ENCODE measurements at regions not wholly inside any gene's neighbourhood (a gene's known extent, or its start where the extent isn't known, plus 50 kb on each side); places are given as distances from the start of the nearest gene placed in this dataset.

DNA sequence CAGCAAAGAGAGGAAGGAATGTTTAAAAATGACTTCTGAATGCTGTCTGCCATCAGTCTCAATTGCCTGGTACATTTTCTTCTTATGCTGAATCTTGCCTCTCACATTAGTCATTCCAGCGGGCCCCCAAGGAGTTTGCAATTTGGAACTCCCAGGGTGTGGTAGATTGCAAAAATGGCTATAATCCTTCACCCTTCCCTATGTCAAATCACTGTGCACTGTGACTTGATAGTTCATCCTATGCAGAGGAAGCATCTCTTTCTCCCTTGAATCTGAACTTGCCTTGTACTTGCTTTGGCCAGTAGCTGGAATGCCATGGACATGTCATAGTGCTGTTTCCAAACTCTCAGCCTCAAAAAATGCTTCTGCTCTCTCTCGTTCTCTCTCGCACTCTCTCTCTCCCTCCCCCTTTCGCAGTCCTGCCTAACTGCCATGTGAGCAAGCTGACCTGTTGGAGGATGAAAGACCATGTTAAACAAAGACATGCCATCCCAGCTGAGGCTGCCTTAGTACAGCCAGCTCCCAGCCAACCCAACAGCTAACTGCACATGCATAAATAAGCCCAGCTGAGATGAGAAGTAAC lies 284.0 kb upstream of the TLE4 start:
- DNase-seq (ENCODE audit: low read depth in 2 of 2, low spot score in 1 of 2) = no peak

DNA sequence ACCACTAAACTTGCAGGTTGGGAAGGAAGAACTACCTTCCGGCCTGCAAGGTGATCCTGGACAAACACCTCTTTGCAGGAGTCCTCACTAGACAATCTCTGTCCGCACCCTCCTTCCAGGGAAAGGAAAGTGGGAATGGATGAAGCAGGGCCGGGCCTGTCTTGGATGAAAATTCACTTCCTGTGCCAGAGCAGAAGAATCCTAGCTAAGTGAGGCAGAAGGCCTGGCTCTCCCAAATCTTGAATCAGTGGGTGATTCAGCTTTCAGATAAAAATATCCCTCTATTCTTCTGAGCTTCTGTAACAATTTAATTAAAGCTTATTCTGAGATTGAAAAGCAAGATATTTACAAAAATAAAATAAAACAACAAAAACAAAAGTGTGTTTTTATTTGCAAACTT lies 281.9 kb upstream of the TLE4 start:
- DNase-seq (ENCODE audit: low read depth in 2 of 2, low spot score in 1 of 2) = no peak

DNA sequence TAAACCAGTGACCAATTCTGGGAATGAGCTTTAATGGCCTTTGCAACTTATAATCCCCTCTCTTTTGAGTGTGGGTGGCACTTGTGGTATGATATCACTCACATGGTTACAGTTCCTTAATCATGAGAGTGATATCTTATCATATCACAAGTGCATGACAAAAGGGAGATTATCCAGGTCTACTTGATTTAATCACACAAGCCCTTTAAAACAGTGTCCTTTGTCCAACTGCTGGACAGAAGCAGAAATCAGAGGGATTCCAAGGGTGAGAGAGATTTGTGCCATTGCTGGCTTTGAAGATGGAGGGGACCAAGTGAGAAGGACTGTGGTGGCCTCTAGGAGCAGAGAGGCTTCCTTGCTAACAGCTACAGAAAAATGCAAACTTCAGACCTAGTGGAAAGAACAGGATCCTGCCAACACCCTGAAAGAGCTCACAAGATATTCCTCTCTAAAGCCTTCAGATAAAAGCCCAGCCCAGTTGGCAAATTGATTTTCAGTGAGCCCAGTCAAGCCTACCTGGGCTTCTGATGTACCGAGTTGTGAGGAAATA lies 279.0 kb upstream of the TLE4 start:
- DNase-seq (ENCODE audit: low read depth in 2 of 2, low spot score in 1 of 2) = no peak

DNA sequence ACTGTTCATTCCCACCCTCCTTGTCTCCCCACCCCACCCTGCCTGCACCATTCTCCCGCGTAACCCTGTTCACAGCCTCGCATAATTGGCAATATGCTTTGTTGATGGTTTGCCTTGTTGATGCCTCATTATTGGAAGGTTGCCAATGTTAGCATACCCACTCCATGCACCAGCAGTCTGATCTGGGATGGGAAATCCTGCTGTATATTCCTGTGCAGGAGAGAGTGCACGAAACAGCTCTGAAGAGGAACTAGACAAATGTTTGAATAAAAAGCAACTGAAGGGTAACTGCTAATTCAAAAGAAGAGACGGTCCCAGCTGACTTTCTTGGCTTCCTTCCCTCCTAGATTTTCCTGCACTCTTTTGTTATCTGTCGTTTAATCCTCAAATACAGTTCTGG lies 271.7 kb upstream of the TLE4 start:
- DNase-seq (ENCODE audit: low read depth in 2 of 2, low spot score in 1 of 2) = no peak

DNA sequence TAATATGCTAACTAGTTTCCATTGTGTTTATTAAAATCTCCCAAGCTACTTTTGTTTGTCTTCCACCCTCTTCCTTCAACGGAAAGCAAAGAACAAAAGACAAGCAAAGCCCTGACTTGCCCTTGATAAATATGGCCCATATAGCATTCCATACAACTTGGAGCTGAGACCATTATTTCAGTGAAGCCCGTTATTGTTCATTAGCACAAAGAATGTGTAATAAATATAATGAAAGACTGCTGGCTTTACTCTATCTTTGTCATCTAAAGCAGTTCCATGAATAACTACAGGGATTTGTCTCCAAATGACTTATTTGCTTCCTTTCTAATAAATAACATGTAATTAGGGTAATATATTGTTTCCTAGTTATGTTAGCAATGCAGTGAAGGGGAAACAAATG lies 270.7 kb upstream of the TLE4 start:
- DNase-seq (ENCODE audit: low read depth in 2 of 2, low spot score in 1 of 2) = no peak

DNA sequence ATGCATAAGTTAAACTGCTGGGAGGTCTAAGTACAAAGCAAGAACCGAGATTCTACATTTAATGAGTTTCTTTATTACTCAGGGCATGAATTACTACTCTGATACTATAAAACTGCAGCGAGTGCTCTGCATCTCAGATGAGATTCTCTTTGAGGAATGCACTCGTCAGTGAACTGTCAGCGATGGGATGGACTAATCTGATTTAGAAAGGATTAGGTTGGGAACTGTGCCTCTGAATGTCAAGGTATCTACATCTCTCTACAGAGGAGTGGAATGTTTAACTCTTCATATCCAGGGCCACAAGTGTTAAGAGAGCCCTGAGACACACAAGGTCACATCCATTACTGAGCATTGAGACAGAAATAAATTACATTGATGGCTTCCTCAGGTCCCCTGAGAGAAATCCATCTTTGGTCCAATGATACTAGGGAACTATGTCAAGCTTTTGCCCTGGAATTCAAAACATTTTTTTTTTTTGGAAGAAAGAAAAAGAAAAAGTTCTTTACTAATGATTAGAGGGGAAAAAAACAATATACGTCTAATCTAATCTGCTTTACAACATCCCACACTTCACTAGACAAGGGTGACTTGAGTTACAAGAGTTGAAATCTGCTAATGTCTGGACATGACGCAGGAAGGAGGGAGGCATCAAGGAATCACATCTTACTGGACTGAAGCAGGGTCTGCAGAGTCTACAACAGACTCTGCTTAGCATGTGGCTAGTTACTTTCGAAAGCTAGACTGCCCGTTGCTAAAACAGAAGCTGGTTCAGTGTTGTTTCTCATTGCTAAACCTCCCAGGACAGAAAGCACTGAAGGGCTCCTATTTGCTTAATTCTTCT lies 270.0 kb upstream of the TLE4 start:
- DNase-seq (ENCODE audit: low read depth in 2 of 2, low spot score in 1 of 2) = no peak

DNA sequence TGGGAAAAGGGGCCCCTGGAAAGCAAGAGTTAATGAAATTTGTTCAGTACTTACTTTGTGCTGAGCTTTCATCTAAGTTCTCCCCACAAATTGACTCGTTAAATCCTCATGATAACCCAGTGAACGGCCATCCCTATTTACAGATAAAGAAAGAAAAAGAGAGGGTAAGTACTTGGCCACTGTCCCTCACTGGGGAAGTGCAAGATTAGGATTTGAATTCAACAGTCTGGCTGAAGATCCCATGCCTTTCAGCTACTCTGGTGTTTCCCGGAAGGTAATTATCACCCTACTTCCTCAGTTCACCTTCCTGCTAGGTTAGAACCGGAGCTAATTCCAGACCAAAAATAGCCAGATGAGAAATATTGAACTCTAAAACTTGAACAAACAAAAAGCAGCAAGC lies 269.2 kb upstream of the TLE4 start:
- DNase-seq (ENCODE audit: low read depth in 2 of 2, low spot score in 1 of 2) = no peak

DNA sequence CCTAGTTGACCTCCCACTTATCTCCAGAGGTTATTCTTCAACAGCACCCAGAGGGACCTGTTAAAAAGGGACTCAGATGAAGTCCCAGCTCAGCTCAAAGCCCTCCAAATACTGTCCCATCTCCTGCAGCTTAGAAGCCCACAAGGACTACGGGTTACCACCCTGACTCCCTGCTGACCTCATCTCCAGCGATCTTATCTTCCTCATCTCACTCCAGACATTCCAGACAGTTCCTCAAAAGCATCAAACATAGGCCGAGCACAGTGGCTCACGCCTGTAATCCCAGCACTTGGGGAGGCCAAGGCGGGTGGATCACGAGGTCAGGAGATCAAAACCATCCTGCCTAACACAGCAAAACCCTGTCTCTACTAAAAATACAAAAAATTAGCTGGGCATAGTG lies 263.8 kb upstream of the TLE4 start:
- DNase-seq (ENCODE audit: low read depth in 2 of 2, low spot score in 1 of 2) = no peak

DNA sequence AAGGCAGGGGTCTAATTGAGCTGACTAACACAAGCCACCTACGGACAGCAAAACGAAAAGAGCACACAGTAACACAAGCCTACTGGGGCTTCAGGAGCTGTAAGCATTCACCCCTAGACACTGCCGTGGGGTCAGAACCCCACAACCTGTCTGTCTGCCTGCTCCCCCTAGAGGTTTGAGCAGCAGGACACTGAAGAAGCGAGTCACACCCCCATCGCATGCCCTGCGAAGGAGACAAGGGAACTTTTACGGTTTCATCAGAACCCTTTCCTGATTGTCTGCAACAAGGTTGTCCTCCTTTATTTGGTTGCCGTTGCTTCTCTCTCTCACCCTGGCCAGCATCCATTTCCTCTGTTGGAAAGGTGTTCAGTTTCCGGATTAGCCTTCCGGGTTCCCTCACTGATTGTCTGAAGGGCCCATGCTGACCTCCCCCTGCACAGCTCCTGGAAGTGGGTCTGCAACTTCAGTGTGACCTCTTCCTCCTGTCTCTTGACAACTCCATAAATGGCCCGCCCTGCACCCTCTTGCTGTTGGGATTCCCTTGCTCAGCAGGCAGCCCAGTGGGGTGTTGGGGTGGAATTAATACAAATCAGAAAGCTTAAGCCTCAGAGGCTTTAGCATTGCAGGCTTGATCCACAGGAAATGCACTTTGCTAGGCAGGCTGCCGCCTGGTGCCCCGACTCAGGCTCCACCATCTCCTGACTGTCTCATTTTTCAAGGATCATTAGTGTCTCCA lies 258.9 kb upstream of the TLE4 start:
- no peak for DNase-seq (ENCODE audit: low read depth in 2 of 2, low spot score in 1 of 2)

DNA sequence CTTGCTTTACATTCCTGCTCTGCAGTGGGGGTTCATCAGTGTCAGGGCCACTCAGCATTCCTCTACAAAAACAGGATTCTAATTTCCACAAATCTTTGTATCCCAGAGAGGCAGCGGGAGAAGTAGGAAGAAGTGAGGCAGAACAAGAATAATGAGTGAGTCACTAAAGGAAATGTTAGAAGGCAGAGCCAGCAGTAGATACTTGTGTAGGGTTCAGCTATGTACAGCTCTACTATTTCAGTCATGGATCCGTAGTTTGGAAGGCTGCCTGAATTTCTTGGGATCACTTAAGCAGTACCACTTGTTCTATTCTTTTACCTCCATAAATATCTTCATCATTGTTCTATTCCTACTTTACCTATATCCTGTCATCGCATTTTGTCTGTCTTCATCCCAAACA lies 246.3 kb upstream of the TLE4 start:
- DNase-seq (ENCODE audit: low read depth in 2 of 2, low spot score in 1 of 2) = no peak

DNA sequence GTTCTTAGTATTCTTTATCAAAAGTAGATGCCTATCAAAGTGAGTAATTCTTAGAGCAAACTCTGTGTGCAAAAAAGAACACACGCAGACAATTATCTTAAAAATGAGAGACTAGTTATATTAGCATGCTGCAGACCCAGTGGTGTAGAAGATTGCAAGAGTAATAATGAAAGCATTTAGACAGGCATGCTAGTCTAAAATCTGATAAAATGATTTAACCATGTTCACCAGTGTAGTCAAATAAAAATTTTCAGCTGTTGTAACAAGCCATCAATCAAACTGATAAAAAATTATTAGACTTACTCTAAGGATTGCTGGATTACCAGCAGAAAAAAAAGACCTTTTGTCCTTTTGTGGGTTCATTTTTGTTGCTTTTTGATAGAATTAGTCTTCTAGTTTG lies 241.9 kb upstream of the TLE4 start:
- no peak for DNase-seq (ENCODE audit: low read depth in 2 of 2, low spot score in 1 of 2)

DNA sequence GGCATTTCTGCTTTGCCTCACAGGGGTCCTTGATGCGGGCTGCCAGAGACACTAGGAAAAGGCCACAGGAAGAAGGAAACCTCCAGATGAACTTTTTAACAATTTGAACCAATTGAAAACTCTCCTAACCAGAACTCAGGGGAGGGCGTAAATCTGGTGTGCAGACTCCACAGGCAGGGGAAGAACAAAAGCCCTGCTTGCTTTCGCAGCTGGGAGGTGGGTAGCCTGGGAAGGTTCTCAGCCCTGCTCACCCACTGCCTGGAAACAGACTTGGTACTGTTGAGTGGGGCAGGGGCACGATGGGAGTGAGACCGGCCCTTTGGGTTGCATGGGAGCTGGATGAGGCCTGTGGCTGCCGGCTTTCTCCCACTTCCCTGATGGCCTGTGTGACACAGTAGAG lies 237.8 kb upstream of the TLE4 start:
- DNase-seq (ENCODE audit: low read depth in 2 of 2, low spot score in 1 of 2) = no peak

DNA sequence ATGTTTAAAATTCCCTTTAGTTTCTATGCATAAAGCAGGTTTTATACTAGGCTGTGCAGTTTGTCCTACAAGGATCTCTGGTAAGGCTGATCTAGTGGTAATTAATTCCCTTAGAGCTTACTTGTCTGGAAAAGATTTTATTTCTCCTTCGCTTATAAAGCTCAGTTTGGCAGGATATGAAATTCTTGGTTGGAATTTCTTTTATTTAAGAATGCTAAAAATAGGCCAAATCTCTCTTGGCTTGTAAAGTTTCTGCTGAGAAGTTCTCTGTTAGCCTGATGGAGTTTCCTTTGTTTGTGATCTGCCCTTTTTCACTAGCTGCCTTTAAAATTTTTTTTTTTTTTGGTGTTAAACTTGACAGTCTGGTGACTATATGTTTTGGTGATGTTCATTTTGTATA lies 237.1 kb upstream of the TLE4 start:
- DNase-seq (ENCODE audit: low read depth in 2 of 2, low spot score in 1 of 2) = no peak

DNA sequence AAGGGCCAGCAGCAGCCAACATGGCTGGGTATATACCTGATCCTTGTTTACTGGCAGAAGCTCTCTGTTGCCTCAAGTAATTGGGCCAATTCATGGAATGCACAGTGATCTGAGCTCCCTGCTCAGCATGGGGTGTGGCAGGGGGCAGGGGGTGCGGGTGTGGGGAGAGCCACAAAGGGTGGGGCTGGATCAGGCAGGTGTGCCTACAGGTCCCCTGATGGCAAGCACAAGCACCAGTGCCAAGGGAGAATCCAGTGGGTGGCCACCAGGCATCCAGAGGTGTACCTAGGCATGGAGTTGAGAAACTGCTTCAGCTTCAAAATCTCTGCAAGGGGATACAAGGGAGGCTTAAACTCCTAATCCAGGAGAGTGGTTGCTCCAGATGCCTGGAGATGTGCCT lies 235.8 kb upstream of the TLE4 start:
- DNase-seq (ENCODE audit: low read depth in 2 of 2, low spot score in 1 of 2) = no peak

DNA sequence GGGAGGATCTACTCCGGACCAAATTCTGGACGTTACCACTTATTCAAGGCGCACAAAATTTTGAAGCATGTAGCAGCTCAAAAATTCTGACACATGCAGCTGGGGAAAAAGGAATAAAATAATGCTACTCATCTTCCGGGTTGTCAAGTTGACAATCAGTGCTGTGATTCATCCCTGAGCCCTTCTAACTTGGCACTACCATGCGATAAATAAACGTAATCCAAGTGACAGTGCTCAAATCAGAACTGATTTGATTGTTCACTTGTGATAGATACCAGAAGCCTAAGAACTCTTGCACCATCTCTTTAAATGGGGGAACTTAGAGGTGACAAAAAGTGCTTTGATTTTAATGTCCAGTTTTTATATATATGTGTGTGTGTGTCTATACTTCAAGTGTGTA lies 230.2 kb upstream of the TLE4 start:
- DNase-seq (ENCODE audit: low read depth in 2 of 2, low spot score in 1 of 2) = no peak

DNA sequence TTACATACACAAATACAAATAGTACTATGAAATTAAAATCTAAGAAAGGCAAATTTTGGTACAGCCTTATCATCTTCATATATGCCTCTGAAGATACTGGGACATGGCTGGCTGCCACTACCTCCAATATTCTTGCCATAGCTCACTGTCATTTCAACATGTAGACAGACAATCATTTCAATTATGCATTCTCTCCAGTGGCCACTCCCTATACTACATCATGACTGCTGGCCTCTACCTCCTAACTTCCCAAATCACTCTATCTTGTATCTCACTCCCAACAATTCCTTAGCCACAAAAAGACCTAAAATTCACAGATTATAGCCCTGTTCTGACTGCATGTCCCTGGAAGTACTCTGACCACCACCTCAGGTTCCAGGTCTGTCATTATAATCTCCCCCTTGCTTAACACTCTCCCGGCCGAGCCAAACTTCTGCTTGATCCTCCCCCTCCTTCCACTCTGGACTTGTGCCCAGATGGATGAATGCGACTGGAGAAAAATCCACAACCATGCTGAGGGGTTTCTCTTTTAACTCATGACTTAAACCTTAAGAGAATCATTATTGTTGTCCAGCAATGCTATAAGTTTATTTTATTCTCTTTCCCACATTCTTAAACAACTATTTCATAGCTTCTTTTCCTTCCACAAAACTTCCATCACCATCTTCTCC lies 225.3 kb upstream of the TLE4 start:
- no peak for DNase-seq (ENCODE audit: low read depth in 2 of 2, low spot score in 1 of 2)

DNA sequence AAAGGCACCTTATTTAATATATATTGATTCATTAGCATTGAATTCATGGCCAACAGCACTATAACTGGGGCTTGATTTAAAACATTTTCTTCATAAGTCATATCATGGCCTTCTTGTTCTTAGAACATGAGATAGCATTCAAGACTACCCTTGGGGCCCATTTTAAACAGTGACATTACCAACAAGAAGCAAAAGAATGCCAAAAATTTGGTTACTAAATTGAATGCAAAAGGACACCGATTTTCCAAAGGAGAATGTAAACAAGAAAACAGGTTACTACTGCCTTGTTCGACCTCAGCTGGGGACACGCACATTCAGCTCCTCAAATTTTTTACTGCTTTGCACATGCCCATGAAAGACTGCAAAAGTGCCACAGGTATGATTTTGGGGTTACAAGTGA lies 219.4 kb upstream of the TLE4 start:
- DNase-seq (ENCODE audit: low read depth in 2 of 2, low spot score in 1 of 2) = no peak

DNA sequence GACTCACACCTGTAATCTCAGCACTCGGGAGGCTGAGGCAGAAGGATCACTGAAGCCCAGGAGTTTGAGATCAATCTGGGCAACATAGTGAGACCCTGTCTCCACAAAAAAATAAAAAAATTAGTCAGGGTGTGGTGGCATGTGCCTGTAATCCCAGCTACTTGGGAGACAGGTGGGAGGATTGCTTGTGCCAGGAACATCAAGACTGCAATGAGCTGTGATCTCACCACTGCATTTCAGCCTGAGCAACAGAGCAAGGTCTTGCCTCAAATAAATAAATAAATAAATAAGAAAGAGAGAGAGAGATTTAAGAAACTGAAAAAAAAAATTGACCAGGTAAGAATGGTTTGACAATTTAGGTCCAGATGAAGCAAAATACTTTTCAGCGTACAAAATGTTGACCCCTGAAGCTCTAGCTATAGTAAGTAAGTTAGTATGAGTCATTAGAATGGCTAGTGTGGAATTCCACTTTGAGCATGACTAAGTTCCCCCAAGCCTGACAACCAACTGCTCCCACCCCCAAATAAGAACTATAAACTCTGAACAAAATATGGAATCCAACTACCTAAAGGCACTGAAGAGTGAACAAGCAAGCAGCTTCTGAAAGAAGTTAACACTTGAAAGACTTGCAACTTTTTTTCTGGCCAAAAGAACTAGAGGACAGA lies 217.8 kb upstream of the TLE4 start:
- DNase-seq (ENCODE audit: low read depth in 2 of 2, low spot score in 1 of 2) = no peak

DNA sequence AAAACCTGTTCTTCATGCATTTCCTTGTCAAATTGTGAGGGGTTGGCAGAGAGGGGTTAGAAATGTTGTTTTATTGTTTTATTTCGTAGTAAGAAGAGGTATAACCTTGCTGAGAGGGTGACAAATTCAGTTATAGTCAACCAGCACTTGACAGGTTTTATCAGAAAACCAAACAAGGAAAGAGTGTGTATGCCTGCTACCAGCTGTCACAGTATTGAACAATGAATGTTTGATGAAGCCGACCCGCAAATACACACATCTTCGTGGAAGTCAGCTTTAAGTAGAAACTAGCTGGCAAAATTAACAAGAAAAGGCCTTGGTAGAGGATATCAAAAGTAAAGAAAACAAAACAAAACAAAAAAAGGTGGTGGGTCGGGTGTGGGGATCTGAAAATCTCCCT lies 214.6 kb upstream of the TLE4 start:
- no peak for DNase-seq (ENCODE audit: low read depth in 2 of 2, low spot score in 1 of 2)

DNA sequence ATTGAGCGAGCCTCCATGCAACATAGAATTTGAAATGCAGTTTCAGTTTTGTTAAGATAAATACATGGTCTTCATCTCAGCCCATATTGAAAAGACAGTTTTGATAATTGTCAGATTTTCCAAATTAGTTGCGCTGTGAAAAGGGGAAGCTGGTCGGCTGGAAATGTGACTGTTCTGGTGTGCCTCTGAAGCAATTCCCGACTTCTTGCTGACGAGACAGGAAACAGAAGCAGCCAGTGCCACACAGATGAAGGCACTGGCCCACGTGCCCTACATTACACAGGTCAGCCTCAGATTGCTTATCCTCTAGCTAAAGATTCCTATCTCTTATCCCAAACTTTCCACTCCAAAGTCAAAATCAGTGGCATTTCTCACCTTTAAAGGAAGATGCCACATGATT lies 214.1 kb upstream of the TLE4 start:
- no peak for DNase-seq (ENCODE audit: low read depth in 2 of 2, low spot score in 1 of 2)
